Parathyroid adenoma (tissue), 2 donors: ENCODE measurements at regions not wholly inside any gene's neighbourhood (a gene's known extent, or its start where the extent isn't known, plus 50 kb on each side); places are given as distances from the start of the nearest gene placed in this dataset.

Experiments
- H2AFZ ChIP-seq: fragments of 300-600 bp; sonication (generic); one replicate; pipeline ENCODE4 v1.7.0; 2017; ENCODE audit warnings: antibody characterized with exemption, mild to moderate bottlenecking
- H3K27ac ChIP-seq: fragments of 300-600 bp; sonication (generic); one replicate; pipeline ENCODE4 v1.7.0; 2017
- H3K27me3 ChIP-seq: fragments of 300-600 bp; sonication (generic); one replicate; pipeline ENCODE4 v1.7.0; 2017; ENCODE audit warnings: low read length; ENCODE audit not compliant: control insufficient read depth, insufficient read depth
- H3K36me3 ChIP-seq: fragments of 300-600 bp; sonication (generic); one replicate; pipeline ENCODE4 v1.7.0; 2017; ENCODE audit warnings: low read length; ENCODE audit not compliant: control insufficient read depth, insufficient read depth
- H3K4me1 ChIP-seq: fragments of 300-600 bp; sonication (generic); one replicate; pipeline ENCODE4 v1.7.0; 2017; ENCODE audit warnings: control low read depth
- H3K4me2 ChIP-seq: fragments of 300-600 bp; sonication (generic); one replicate; pipeline ENCODE4 v1.7.0; 2017; ENCODE audit warnings: low read length
- H3K4me3 ChIP-seq: fragments of 300-600 bp; sonication (generic); one replicate; pipeline ENCODE4 v1.7.0; 2017; ENCODE audit warnings: low read depth, low read length
- H3K79me2 ChIP-seq: fragments of 300-600 bp; sonication (generic); one replicate; pipeline ENCODE4 v1.7.0; 2017; ENCODE audit warnings: control low read depth
- H3K9ac ChIP-seq: fragments of 300-600 bp; sonication (generic); one replicate; pipeline ENCODE4 v1.7.0; 2017; ENCODE audit warnings: mild to moderate bottlenecking
- H3K9me3 ChIP-seq: fragments of 300-600 bp; sonication (generic); one replicate; pipeline ENCODE4 v1.7.0; 2017; ENCODE audit warnings: low read length; ENCODE audit not compliant: control insufficient read depth
- CTCF ChIP-seq: fragments of 300-600 bp; sonication (generic); IDR thresholded peaks from one replicate; pipeline ENCODE4 v1.7.0; 2017; ENCODE audit warnings: antibody characterized with exemption, mild to moderate bottlenecking
- donor health status: primary hyperparathyroidism.

GRCh38 chr14:43413084-43413483 lies 1094.0 kb downstream of the FSCB start:
- H3K79me2 ChIP-seq, result no peaks in the 10 kb centered on the region

GRCh38 chr14:43411841-43412240 lies 1095.2 kb downstream of the FSCB start:
- Histone ChIP-seq H3K36me3 (no peaks in the 10 kb centered on the region), H3K27ac (no peak overlapping the region), H3K27me3 (no peaks in the 10 kb centered on the region), H3K9me3 (no peaks in the 10 kb centered on the region), H3K9ac (no peak overlapping the region), H3K4me1 (no peaks in the 10 kb centered on the region), H2AFZ (no peak overlapping the region), H3K4me2 (no peak overlapping the region), H3K4me3 (no peak overlapping the region), H3K79me2 (no peaks in the 10 kb centered on the region)
- TF ChIP-seq CTCF, result no peak

More at GRCh38 chr14:43413084-43413483, 1094.0 kb downstream of the FSCB start:
- H3K36me3 ChIP-seq, result no peaks in the 10 kb centered on the region
- H3K27me3 ChIP-seq, result no peaks in the 10 kb centered on the region
- TF ChIP-seq CTCF, result no peak
- no peak overlapping the region for H3K27ac ChIP-seq
- H3K4me1 ChIP-seq, result no peaks in the 10 kb centered on the region
- no peaks in the 10 kb centered on the region for H3K9me3 ChIP-seq
- no peak overlapping the region for H2AFZ ChIP-seq
- H3K9ac ChIP-seq, result no peak overlapping the region
- H3K4me3 ChIP-seq, result no peak overlapping the region
- no peak overlapping the region for H3K4me2 ChIP-seq

GRCh38 chr14:43410631-43411030 lies 1096.5 kb downstream of the FSCB start:
- no peak overlapping the region for H2AFZ ChIP-seq
- no peaks in the 10 kb centered on the region for H3K36me3 ChIP-seq

GRCh38 chr14:43408472-43408871 lies 1098.6 kb downstream of the FSCB start:
- Histone ChIP-seq H2AFZ (no peak overlapping the region), H3K36me3 (no peaks in the 10 kb centered on the region), H3K4me3 (no peak overlapping the region), H3K4me1 (no peaks in the 10 kb centered on the region), H3K79me2 (no peaks in the 10 kb centered on the region), H3K9me3 (no peaks in the 10 kb centered on the region), H3K27me3 (no peaks in the 10 kb centered on the region), H3K27ac (no peak overlapping the region), H3K9ac (no peak overlapping the region), H3K4me2 (no peak overlapping the region)
- TF ChIP-seq CTCF, result no peak

More at GRCh38 chr14:43410631-43411030, 1096.5 kb downstream of the FSCB start:
- no peaks in the 10 kb centered on the region for H3K27me3 ChIP-seq
- no peak overlapping the region for H3K4me3 ChIP-seq
- no peak overlapping the region for H3K4me2 ChIP-seq
- no peaks in the 10 kb centered on the region for H3K4me1 ChIP-seq
- no peak for TF ChIP-seq CTCF
- H3K9ac ChIP-seq, result no peak overlapping the region
- no peak overlapping the region for H3K27ac ChIP-seq
- no peaks in the 10 kb centered on the region for H3K79me2 ChIP-seq
- H3K9me3 ChIP-seq, result no peaks in the 10 kb centered on the region

GRCh38 chr14:43407706-43408105 lies 1099.4 kb downstream of the FSCB start:
- no peaks in the 10 kb centered on the region for H3K27me3 ChIP-seq
- H3K9ac ChIP-seq, result no peak overlapping the region
- no peak overlapping the region for H3K4me3 ChIP-seq
- no peaks in the 10 kb centered on the region for H3K79me2 ChIP-seq
- H2AFZ ChIP-seq, result no peak overlapping the region
- H3K4me2 ChIP-seq, result no peak overlapping the region
- H3K27ac ChIP-seq, result no peak overlapping the region
- no peaks in the 10 kb centered on the region for H3K4me1 ChIP-seq
- no peaks in the 10 kb centered on the region for H3K36me3 ChIP-seq
- no peak for TF ChIP-seq CTCF
- H3K9me3 ChIP-seq, result no peaks in the 10 kb centered on the region
